ENCODE measurements at regions not wholly inside any gene's neighbourhood (a gene's known extent, or its start where the extent isn't known, plus 50 kb on each side); places are given as distances from the start of the nearest gene placed in this dataset.
"Not testable (repeated sequence)": the region's sequence is repeated elsewhere in the genome, so short reads cannot be mapped to it uniquely, and the experiment has no call there.

DNA sequence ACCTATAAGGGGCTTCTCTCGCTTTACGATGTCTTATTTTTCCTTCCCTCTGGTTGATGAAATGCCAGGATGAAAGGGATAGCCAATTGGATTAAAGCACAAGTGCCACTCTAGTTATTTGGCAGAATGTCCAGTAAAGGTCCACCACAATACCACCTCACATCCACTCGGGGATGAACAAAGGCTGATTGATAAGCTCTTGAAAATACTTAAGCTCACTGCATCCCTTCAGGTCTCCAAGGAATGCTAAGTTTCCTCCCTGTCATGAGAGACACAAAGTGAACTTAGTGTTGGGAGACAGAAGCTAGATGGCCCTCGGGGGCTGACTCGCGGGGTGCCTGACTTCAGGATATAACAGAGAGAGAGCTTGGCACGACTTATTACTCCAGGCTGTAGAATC, 185.9 kb upstream of the ZNF644 start:
- not testable (repeated sequence) for DNase-seq (ENCODE audit: low read depth)

DNA sequence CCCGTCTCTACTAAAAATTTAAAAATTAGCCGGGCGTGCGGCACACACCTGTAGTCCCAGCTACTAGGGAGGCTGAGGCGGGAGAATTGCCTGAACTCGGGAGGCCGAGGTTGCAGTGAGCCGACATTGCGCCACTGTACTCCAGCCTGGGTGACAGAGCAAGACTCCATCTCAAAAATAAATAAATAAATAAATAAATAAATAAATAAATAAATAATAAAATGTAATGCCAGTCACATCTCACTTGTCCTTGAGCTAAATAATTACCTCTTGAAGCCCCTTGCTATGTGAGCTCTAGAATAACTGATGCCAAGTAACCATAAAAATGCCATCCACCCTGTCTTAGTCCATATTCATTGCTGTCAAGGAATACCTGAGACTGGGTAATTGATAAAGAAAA, 182.3 kb upstream of the ZNF644 start:
- DNase-seq (ENCODE audit: low read depth), result not testable (repeated sequence)

GRCh38 chr1:91201694-91202093, 179.9 kb upstream of the ZNF644 start:
- no peak for DNase-seq (ENCODE audit: low read depth)

DNA sequence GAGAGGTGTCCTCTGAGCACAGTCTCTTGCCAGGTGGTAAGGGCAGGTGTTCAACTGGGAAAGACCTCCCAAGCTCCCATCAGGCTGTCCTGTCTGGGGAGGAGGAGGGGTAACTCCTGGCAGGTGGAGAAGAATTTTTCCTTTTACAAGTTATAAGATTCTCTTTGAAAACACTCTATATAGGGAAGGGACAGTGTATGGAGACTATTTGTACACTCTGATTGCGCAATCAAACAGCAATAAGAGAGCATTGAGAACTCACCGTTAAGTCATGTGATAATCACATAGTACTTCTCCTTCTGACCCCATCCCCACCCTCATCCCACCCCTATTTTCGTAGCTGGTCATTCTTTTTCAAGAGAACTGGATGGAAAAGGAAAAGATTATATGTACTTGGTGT, 179.3 kb upstream of the ZNF644 start:
- no peak for DNase-seq (ENCODE audit: low read depth)

GRCh38 chr1:91200675-91201074, 178.8 kb upstream of the ZNF644 start:
- no peak for DNase-seq (ENCODE audit: low read depth)

DNA sequence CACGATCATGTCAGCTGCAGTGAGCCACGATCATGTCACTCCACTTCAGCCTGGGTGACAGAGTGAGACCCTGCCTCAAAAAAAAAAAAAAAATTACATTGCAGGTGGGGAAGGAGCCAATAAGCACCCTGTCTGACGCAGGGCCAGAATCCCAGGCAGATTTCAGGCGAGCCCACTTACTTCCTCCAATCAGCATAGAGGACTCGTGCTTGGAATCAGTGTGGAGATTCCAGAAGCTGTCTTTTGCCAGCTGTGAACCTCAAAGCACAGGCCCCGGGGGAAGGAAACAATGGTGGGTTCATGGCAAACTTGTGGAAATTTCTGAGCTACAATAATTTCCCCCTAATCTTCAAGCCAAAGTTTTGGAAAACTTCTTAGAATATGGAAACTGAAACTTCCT, 178.2 kb upstream of the ZNF644 start:
- DNase-seq (ENCODE audit: low read depth), result no peak

- no peak for DNase-seq (ENCODE audit: low read depth)
These were observed 169.2 kb upstream of the ZNF644 start for GRCh38 chr1:91190996-91191395.

DNA sequence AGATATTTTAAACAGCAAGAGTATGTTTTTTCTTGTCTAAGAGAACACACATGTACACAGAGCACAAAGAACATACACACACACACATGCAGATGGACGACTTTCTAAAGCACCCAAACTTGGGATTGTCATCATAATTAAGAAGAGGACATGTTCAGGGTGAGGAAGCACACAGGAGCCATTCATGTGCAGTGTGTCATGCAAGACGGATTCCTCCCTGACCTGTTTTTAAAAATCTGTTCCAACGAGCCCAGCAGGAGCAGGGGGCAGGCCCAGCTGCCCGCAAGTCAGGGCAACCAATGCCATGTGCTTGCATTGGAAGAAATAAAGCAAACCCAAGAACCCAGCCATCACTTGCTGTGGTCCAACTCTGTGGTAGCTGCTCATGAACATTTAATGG, 167.3 kb upstream of the ZNF644 start:
- no peak for DNase-seq (ENCODE audit: low read depth)

DNA sequence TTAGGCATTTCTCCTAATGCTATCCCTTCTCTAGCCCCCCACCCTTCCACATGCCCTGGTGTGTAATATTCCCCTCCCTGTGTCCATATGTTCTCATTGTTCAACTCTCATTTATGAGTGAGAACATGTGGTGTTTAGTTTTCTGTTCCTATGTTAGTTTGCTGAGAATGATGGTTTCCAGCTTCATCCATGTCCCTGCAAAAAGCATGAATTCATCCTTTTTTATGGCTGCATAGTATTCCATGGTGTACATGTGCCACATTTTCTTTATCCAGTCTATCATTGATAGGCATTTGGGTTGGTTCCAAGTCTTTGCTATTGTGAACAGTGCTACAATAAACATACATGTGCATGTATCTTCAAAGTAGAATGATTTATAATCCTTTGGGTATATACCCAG, 161.0 kb upstream of the ZNF644 start:
- not testable (repeated sequence) for DNase-seq (ENCODE audit: low read depth)

GRCh38 chr1:91176250-91176649, 154.4 kb upstream of the ZNF644 start:
- no peak for DNase-seq (ENCODE audit: low read depth)

- DNase-seq (ENCODE audit: low read depth), result no peak
These were observed 152.9 kb upstream of the ZNF644 start for GRCh38 chr1:91174734-91175133.

DNA sequence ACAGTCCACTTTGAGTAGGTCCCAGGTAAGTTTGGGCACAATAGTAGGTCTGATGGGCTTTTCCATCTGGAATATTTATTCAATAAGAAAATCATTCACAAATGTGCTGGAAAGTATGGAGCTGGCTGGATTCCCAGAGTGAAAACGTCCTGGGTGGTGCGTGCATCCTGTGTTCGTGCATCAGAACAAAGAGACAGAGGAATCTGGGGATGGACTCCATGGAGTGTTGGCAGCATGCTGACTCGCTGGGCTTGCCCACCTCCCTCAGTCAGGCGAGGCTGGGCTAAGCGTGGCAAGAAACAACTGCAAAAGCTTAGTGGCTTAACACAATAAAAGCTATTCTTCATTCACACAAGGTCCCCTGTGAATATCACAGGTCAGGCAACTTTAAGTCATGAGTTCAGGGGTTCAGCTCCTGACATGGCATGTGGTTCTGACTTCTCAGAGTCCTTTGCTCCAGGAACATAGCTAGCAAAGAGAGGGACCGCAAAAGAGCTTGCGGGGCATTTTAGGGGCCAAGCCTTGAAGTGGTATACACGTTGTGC, 151.6 kb upstream of the ZNF644 start:
- DNase-seq (ENCODE audit: low read depth), result no peak

DNA sequence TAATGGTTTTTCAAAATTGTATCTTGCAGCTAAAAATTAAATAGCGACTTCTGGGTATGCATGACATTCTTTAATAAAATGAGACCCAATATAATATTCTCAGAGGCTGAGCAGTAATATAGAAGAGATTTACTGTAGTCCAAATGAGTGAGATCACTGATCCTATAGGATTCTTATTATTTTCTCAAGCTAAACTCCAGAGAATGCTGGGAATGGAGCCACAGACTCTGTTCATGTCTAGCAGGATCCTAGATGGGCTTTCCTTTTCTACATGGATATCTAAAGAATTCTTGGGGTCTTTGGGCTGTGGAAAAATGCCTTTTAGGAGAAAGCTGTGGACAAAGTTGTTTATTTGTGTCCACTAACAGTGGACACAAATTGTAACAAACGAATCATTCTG, 150.7 kb upstream of the ZNF644 start:
- DNase-seq (ENCODE audit: low read depth), result no peak

DNA sequence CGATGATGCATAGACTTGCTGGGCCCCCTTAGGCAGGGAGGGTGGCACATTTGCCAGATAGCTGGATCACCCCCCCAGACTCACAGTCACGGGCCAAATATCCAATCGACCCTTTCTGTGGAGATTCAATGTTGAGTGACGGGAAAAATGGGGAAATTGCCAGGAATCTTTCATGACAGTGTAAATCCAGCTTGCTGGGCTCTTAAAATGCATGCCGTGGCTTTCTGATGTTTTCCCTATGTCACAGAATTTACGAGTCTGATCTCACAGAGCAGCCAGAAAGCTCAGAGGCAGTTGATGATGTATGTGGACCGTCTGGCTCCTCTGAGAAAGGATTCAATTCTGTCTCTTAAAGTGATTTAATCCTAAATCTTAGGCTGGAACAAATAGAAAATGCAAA, 150.1 kb upstream of the ZNF644 start:
- no peak for DNase-seq (ENCODE audit: low read depth)

DNA sequence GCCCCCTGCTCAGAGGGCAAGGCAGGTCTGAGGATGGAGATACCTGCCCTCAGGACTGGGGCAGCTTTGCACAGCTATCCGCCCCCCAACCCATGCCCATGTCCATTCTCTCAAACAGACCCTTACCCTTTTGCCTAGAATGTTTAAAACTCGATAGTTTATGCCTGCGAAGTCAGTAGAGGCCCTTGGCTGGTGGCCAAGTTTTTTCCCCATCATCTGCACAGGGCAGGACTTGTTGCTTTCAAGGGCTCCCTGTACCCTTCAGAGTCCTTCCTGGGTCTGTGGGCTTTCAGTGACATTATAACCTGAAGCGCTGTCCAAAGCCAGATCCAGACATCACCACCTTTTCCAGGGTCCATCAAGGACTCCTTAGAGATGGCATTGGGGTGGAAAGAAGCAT, 148.7 kb upstream of the ZNF644 start:
- DNase-seq (ENCODE audit: low read depth), result no peak

- no peak for DNase-seq (ENCODE audit: low read depth)
These were observed 144.4 kb upstream of the ZNF644 start for GRCh38 chr1:91166106-91166712.

DNA sequence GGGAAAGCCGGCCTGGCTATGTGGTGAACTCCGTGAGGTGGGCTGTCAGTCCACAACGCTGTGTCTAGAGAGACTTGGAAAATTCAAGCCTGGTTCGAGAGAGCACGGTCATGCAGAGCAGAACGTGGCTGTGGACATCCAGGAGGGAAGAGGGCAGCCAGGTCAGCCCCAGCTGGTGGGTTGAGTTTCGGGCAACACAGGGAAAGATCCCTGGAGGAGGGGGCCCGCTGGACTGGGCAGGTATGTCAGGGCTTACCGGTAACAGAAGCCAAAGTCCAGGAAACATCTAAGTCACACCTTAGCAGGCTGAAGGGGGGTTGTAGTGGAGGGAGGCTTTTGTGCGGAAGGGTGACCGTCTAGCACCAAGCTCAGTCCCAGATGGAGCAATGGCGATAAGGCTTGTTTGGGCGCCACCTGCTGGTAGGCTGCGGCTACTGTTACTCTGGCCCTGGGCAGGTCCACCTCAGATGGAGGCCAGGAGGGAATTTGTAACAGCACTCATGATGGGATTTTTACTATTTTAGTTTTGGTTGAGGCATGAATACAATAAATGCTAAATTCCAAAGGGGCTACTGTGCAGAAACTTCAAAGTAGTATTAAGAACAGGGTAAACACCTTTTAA, 143.3 kb upstream of the ZNF644 start:
- peak; percentile 63 for DNase-seq (ENCODE audit: low read depth)

- no peak for DNase-seq (ENCODE audit: low read depth)
These were observed 140.8 kb upstream of the ZNF644 start for GRCh38 chr1:91162613-91163012.

DNA sequence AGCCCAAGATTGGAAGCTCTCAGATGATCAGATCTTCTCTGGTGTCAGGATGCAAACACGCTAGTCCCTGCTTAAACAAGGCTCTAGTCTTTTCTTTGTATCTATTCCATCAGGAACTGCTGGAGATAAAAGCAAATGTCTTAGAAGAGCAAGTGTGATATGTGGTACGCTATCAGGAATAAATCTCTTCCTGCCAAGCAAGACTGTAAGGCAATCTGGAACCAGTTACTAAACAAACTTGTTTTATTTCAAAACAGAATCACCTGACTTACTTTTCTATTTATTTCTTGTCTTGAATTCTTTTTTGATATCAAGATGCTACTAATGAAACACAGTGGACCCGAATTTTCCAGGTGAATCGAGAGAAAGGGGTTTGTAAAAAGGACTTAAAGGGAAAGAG, 139.9 kb upstream of the ZNF644 start:
- no peak for DNase-seq (ENCODE audit: low read depth)

- no peak for DNase-seq (ENCODE audit: low read depth)
These were observed 139.3 kb upstream of the ZNF644 start for GRCh38 chr1:91161166-91161565.

DNA sequence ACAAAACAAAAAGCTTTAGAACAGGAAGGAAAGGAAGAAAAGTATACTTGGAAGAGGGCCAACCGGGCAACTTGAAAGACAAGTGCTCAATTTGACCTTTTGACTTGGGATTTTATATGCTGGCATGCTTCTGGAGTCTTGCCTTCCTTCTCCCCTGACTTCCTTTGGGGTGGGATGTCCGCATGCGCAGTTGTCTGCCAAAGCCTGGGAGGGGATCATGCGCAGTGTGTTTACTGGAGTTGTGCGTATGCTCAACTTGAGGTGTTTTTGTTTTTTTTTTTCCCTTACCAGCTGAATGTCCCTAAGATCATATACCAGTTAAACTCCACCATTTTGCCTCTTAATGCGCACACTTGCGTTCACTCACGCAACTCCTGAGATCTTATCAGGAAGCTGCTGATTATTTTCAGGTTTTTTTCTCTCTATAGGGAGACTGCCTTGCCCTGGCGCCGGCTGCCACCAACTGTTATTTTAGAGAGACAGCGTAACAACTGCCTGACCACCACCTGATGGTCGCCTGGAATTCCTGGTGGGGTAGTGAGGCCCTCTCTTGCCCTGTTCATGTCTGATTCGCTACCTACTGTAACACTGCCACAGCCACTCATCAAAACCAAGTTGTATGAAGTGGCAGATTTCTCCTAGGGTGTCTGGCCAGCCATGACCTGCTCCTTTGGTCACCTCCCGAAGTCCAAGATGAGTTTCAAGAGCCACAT, 138.7 kb upstream of the ZNF644 start:
- DNase-seq (ENCODE audit: low read depth), result no peak

GRCh38 chr1:91153341-91153740, 131.5 kb upstream of the ZNF644 start:
- DNase-seq (ENCODE audit: low read depth), result no peak

- DNase-seq (ENCODE audit: low read depth), result no peak
These were observed 130.5 kb upstream of the ZNF644 start for GRCh38 chr1:91152331-91152730.
